ENCODE measurements at regions not wholly inside any gene's neighbourhood (a gene's known extent, or its start where the extent isn't known, plus 50 kb on each side); places are given as distances from the start of the nearest gene placed in this dataset.

DNA sequence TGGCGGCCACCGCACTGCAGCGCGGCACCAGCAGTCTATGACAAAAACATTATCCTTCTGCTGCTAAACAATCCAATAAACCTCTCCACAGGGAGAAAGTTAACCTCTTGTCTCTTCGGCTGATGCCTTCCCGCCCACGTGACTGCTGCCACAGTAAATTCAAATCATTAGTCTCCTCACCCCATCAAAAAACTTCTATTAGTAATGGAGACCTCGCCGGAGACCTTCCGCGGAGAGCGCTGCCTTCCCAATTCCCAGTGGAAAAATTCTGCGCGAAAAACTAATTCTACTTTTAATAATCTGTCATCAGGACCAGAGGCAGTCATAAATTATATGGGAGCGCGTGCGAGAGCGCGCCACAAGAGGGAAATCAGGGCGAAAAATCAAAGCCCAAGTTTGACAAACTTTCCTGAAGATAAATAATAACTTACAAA, 90.0 kb upstream of the PAX2 start:
- Histone ChIP-seq H3K27me3 (ENCODE audit: insufficient read depth in 3 of 3, low read length in 2 of 3) (peaks cover 0 to 85% (median 55%) of the 10 kb centered on the region in 3 donors), H3K9me3 (no peaks in the 10 kb centered on the region), H3K4me1 (no peaks in the 10 kb centered on the region), H3K4me3 (no peak overlapping the region), H3K27ac (no peak overlapping the region), H3K36me3 (ENCODE audit: insufficient read depth in 1 of 2, low read depth in 1 of 2) (no peaks in the 10 kb centered on the region)
- ATAC-seq, result no peak
- WGBS, 3 donors, result 0 to 2% (median 1%) methylated on average over 20 of the region's 20 CpGs
- intact Hi-C loops (cut with DNase I), result no loop called here
- TF ChIP-seq, protein P1, sequence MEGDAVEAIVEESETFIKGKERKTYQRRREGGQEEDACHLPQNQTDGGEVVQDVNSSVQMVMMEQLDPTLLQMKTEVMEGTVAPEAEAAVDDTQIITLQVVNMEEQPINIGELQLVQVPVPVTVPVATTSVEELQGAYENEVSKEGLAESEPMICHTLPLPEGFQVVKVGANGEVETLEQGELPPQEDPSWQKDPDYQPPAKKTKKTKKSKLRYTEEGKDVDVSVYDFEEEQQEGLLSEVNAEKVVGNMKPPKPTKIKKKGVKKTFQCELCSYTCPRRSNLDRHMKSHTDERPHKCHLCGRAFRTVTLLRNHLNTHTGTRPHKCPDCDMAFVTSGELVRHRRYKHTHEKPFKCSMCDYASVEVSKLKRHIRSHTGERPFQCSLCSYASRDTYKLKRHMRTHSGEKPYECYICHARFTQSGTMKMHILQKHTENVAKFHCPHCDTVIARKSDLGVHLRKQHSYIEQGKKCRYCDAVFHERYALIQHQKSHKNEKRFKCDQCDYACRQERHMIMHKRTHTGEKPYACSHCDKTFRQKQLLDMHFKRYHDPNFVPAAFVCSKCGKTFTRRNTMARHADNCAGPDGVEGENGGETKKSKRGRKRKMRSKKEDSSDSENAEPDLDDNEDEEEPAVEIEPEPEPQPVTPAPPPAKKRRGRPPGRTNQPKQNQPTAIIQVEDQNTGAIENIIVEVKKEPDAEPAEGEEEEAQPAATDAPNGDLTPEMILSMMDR (IDR thresholded peaks at IDR 0.05), result no peak
- no peak for DNase-seq

GRCh38 chr10:100655760-100656421, 89.5 kb upstream of the PAX2 start:
- Histone ChIP-seq H3K4me1 (no peaks in the 10 kb centered on the region), H3K9me3 (no peaks in the 10 kb centered on the region), H3K4me3 (peak overlapping the region; percentile 25), H3K36me3 (ENCODE audit: insufficient read depth in 1 of 2, low read depth in 1 of 2) (no peaks in the 10 kb centered on the region), H3K27ac (no peak overlapping the region), H3K27me3 (ENCODE audit: insufficient read depth in 3 of 3, low read length in 2 of 3) (peaks cover 0 to 88% (median 55%) of the 10 kb centered on the region in 3 donors)
- no peak for DNase-seq
- no peak for ATAC-seq
- TF ChIP-seq, protein P1 (IDR thresholded peaks at IDR 0.05), result no peak
- intact Hi-C loops (cut with DNase I), result no loop called here
- 1 to 2% (median 1%) methylated on average over 40 to 45 of the region's 45 CpGs for WGBS, 3 donors

GRCh38 chr10:100656454-100656853, 88.9 kb upstream of the PAX2 start:
- Histone ChIP-seq H3K36me3 (ENCODE audit: insufficient read depth in 1 of 2, low read depth in 1 of 2) (no peaks in the 10 kb centered on the region), H3K4me3 (peak overlapping the region; percentile 25), H3K4me1 (no peaks in the 10 kb centered on the region), H3K27ac (no peak overlapping the region), H3K9me3 (no peaks in the 10 kb centered on the region), H3K27me3 (ENCODE audit: insufficient read depth in 3 of 3, low read length in 2 of 3) (peaks cover 0 to 93% (median 56%) of the 10 kb centered on the region in 3 donors)
- ATAC-seq (peak in 1 of 4 donors; percentile 28), DNase-seq (no peak)
- intact Hi-C loops (cut with DNase I), result no loop called here
- WGBS, 3 donors, result 0 to 2% (median 2%) methylated on average over 10 to 34 of the region's 34 CpGs
- TF ChIP-seq, protein P1 (IDR thresholded peaks at IDR 0.05), result no peak

DNA sequence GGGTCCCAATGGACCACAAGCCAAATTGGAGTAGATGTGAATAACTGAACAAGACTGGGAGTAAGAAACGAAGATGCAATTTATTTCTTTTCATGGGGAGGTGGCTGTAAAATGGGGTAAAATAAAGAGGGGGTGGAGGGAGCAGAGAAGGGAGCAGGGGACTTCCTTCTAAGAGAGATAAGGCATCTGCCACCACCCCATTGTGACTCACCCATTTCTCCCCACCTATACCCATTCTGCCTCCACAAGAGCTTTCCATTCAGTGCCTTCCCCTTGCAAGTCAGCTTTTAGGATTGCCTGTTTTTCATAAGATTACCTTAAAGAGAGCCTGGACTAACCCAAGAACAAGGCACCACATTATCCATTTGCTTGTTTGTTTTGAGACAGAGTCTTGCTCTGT, 87.1 kb upstream of the PAX2 start:
- H3K4me1 ChIP-seq, result no peaks in the 10 kb centered on the region
- H3K4me3 ChIP-seq, result no peak overlapping the region
- no peaks in the 10 kb centered on the region for H3K9me3 ChIP-seq
- DNase-seq (no peak), ATAC-seq (no peak)
- peaks cover 0 to 97% (median 49%) of the 10 kb centered on the region in 3 donors for H3K27me3 ChIP-seq (ENCODE audit: insufficient read depth in 3 of 3, low read length in 2 of 3)
- no peak overlapping the region for H3K27ac ChIP-seq
- WGBS, 3 donors, result 27 to 54% (median 36%) methylated on average over 1 of the region's 1 CpG
- TF ChIP-seq, protein P1 (IDR thresholded peaks at IDR 0.05), result no peak
- intact Hi-C loops (cut with DNase I), result no loop called here
- no peaks in the 10 kb centered on the region for H3K36me3 ChIP-seq (ENCODE audit: insufficient read depth in 1 of 2, low read depth in 1 of 2)
